ENCODE measurements at regions not wholly inside any gene's neighbourhood (a gene's known extent, or its start where the extent isn't known, plus 50 kb on each side); places are given as distances from the start of the nearest gene placed in this dataset.

DNA sequence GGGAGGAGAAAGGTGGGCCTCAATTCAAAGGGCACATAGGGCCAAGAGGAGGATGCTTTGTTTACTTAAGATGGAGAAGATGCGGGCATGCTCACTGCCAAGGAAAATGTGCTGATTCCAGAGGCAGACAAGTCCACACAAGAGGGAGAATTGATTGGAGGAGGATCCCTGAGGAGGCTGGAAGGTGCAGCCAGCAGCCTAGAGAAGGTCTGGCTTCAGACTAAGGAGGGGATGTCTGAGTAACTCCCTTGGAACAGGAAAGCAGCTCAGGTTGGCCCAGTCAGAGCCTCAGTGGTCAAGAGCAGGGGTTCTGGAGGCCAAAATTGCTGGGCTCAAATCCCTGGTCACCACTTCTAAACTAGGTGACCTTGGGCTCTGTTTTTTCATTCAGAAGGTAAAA is 265.5 kb upstream of the NCKAP5 start:
- H3K27ac ChIP-seq (ENCODE audit: extremely low read depth, low read depth, low read length), result no peak overlapping the region
- no peak overlapping the region for H3K9ac ChIP-seq (ENCODE audit: insufficient read depth in 1 of 2, low read depth in 2 of 2, low read length in 2 of 2)
- no peak overlapping the region for H2AFZ ChIP-seq (ENCODE audit: low read depth, low read length)
- 14% methylated on average over 1 of the region's 1 CpG for WGBS (ENCODE audit: insufficient coverage, low coverage, missing lambda C conversion rate)
- no peak for TF ChIP-seq ZNF263 (CRISPR knock-in tag; IDR thresholded peaks at IDR 0.05; ENCODE audit: borderline replicate concordance)
- no peak for TF ChIP-seq ZBTB12 (CRISPR knock-in tag; IDR thresholded peaks at IDR 0.05)
- BruUV-seq (replicated peaks), result no TSS peak
- no peaks in the 10 kb centered on the region for H3K9me1 ChIP-seq (ENCODE audit: control insufficient read depth, insufficient read depth, low read length)
- no peaks in the 10 kb centered on the region for H4K20me1 ChIP-seq (replicated peaks; ENCODE audit: control insufficient read depth, insufficient read depth, low read length)
- H3K4me2 ChIP-seq (ENCODE audit: insufficient read depth, low read length), result no peak overlapping the region
- DNase-seq (ENCODE audit: extremely low read depth in 1 of 4, low spot score in 3 of 4) (no peak), ATAC-seq (no peak), FAIRE-seq (no peak)
- intact Hi-C loops (cut with micrococcal nuclease) (no loop called here), in situ Hi-C loops (cut with MboI) (no loop called here)
- no peak overlapping the region for H3K4me3 ChIP-seq
- POLR2A ChIA-PET, result no interaction called here
- CTCF ChIA-PET (ENCODE audit: low intra/inter-chr PET ratio), result interaction anchor here (1.3 kb wide), 1 partner anchor 617 kb away, joined by 4 read pairs; no protein-coding TSS in a partner anchor
- no peaks in the 10 kb centered on the region for H3K79me2 ChIP-seq (ENCODE audit: control insufficient read depth, insufficient read depth, low read length)
- H3K27me3 ChIP-seq (ENCODE audit: control insufficient read depth in 2 of 2, insufficient read depth in 2 of 2, low read length in 2 of 2), result no peaks in the 10 kb centered on the region
- no peaks in the 10 kb centered on the region for H3K4me1 ChIP-seq (replicated peaks in 1 of 2; ENCODE audit: control insufficient read depth in 2 of 2, insufficient read depth in 2 of 2, low read length in 2 of 2)
- H3K9me3 ChIP-seq (replicated peaks; ENCODE audit: control insufficient read depth, insufficient read depth, low read depth, low read length), result no peaks in the 10 kb centered on the region
- H3K36me3 ChIP-seq (ENCODE audit: control insufficient read depth, insufficient read depth, low read length), result no peaks in the 10 kb centered on the region

GRCh38 chr2:133835821-133836619 is 267.8 kb upstream of the NCKAP5 start:
- no peaks in the 10 kb centered on the region for H3K36me3 ChIP-seq (ENCODE audit: control insufficient read depth, insufficient read depth, low read length)
- H3K79me2 ChIP-seq (ENCODE audit: control insufficient read depth, insufficient read depth, low read length), result no peaks in the 10 kb centered on the region
- no peaks in the 10 kb centered on the region for H3K27me3 ChIP-seq (ENCODE audit: control insufficient read depth in 2 of 2, insufficient read depth in 2 of 2, low read length in 2 of 2)
- H3K9me3 ChIP-seq (replicated peaks; ENCODE audit: control insufficient read depth, insufficient read depth, low read depth, low read length), result no peaks in the 10 kb centered on the region
- H4K20me1 ChIP-seq (replicated peaks; ENCODE audit: control insufficient read depth, insufficient read depth, low read length), result no peaks in the 10 kb centered on the region
- BruUV-seq (replicated peaks), result no TSS peak
- in situ Hi-C loops (cut with MboI) (no loop called here), intact Hi-C loops (cut with micrococcal nuclease) (no loop called here)
- H3K4me1 ChIP-seq (replicated peaks in 1 of 2; ENCODE audit: control insufficient read depth in 2 of 2, insufficient read depth in 2 of 2, low read length in 2 of 2), result no peaks in the 10 kb centered on the region
- no peaks in the 10 kb centered on the region for H3K9me1 ChIP-seq (ENCODE audit: control insufficient read depth, insufficient read depth, low read length)
- FAIRE-seq (no peak), ATAC-seq (no peak), DNase-seq (ENCODE audit: extremely low read depth in 1 of 4, low spot score in 3 of 4) (no peak)
- 0% methylated on average over 2 of the region's 2 CpGs for WGBS (ENCODE audit: insufficient coverage, low coverage, missing lambda C conversion rate)
- no peak overlapping the region for H3K9ac ChIP-seq (ENCODE audit: insufficient read depth in 1 of 2, low read depth in 2 of 2, low read length in 2 of 2)
- no peak overlapping the region for H3K27ac ChIP-seq (ENCODE audit: extremely low read depth, low read depth, low read length)
- no peak overlapping the region for H2AFZ ChIP-seq (ENCODE audit: low read depth, low read length)
- no peak overlapping the region for H3K4me2 ChIP-seq (ENCODE audit: insufficient read depth, low read length)
- ChIA-PET CTCF (ENCODE audit: low intra/inter-chr PET ratio) (no interaction called here), POLR2A (no interaction called here)
- H3K4me3 ChIP-seq, result no peak overlapping the region
- TF ChIP-seq PBX2 (CRISPR knock-in tag; IDR thresholded peaks at IDR 0.05; ENCODE audit: low read depth) (no peak), PBX2 (tag; conservative IDR thresholded peaks at IDR 0.05; ENCODE audit: low read depth) (no peak), ZNF316 (IDR thresholded peaks at IDR 0.05) (no peak), ZNF639 (CRISPR knock-in tag; conservative IDR thresholded peaks at IDR 0.05 in 1 of 2, IDR thresholded peaks at IDR 0.05 in 1 of 2) (no peak)
